ENCODE measurements at regions not wholly inside any gene's neighbourhood (a gene's known extent, or its start where the extent isn't known, plus 50 kb on each side); places are given as distances from the start of the nearest gene placed in this dataset.

DNA sequence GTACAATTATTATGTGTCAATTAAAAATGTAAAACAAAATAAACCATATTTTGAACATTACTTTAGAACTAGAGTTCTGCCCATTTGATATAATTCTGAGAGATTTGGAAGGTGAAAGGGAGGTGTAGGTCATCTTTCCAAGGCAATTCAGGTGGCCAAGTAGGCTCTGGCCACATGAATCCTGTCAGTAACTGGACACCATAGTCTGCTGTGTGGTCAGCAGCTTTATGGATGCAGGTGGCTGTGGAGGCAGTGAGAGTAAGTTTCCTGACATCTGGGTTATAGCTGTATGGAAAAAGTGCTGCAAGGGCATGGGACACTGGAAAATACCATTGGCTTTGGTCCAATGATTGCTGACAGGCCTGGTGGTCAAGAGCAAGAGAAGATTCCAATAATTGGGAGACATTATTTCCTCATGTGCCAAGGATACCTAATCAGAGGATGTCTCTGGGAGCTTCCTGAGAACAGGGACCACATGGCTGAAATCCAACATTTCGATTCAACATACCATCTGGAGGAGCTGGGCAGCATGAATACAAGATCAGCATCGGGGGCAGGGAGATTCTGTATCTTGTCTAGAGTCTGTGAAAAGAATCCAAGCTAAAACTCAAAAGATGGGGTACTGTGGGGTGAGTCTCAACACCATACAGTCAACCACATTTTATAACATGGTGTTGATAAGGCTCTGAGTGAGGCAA, 523.1 kb downstream of the MID1IP1 start:
- DNase-seq (ENCODE audit: low read depth in 2 of 2, low spot score in 1 of 2), result no peak

DNA sequence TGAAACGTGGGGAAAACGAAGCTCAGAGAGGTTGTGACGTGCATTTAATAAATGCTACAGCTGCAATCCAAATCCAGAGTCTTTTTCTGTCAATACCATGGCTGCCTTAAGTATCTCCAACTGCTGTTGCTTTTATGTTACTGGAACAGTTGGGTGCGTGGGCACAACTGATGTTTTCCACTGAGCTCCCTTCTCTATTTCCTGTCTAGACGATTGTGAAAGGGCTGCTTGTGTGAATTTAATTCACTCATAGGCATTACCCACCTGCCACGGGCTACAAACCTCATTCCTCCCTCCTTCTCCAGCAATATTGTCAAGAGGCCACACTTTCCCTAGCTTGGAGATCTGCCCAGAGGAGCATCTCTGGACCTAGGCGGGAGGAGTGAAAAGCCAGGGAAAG, 526.0 kb downstream of the MID1IP1 start:
- DNase-seq (ENCODE audit: low read depth in 2 of 2, low spot score in 1 of 2), result no peak

- no peak for DNase-seq (ENCODE audit: low read depth in 2 of 2, low spot score in 1 of 2)
Observed at GRCh38 chrX:39327705-39328104, 526.4 kb downstream of the MID1IP1 start.

- no peak for DNase-seq (ENCODE audit: low read depth in 2 of 2, low spot score in 1 of 2)
Observed at GRCh38 chrX:39328661-39329060, 527.4 kb downstream of the MID1IP1 start.

- DNase-seq (ENCODE audit: low read depth in 2 of 2, low spot score in 1 of 2), result no peak
Observed at GRCh38 chrX:39331082-39331704, 529.9 kb downstream of the MID1IP1 start.

- DNase-seq (ENCODE audit: low read depth in 2 of 2, low spot score in 1 of 2), result no peak
Observed at GRCh38 chrX:39333451-39333850, 532.2 kb downstream of the MID1IP1 start.

DNA sequence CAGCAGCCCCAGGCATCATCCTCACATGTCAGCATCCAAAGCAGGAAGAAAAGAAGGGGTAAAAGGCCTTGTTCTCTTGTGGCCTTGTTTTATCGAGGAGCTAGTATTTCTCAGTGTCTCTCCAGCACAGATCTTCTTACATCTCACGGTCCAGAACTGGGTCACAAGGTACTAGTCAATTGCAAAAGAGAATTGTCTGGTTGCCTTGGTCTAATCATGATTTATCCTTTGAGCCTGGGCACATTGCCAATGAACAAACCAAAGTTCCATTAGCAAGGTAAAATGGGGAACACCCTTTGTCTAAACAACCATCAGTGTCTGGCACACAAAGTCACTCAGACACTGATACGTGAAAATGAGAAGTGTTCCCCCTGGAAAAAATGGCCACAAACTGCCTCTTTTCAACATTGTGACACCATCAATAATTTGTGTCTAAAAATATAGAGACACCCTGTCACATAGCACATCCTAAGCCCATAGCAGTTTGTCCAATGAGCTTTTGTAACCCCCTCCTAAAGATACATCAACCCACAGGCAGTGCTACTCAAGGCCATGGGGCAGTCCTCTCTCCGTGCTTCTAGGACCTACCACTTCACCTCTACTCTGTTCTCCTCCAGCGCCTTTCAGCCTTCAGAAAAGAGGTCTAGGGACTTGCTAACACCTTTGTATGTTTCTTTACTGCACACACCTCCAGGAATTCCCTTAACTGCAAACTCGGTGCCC, 534.4 kb downstream of the MID1IP1 start:
- DNase-seq (ENCODE audit: low read depth in 2 of 2, low spot score in 1 of 2), result no peak

- no peak for DNase-seq (ENCODE audit: low read depth in 2 of 2, low spot score in 1 of 2)
Observed at GRCh38 chrX:39336671-39337311, 535.5 kb downstream of the MID1IP1 start.

- DNase-seq (ENCODE audit: low read depth in 2 of 2, low spot score in 1 of 2), result no peak
Observed at GRCh38 chrX:39337451-39337850, 536.2 kb downstream of the MID1IP1 start.

DNA sequence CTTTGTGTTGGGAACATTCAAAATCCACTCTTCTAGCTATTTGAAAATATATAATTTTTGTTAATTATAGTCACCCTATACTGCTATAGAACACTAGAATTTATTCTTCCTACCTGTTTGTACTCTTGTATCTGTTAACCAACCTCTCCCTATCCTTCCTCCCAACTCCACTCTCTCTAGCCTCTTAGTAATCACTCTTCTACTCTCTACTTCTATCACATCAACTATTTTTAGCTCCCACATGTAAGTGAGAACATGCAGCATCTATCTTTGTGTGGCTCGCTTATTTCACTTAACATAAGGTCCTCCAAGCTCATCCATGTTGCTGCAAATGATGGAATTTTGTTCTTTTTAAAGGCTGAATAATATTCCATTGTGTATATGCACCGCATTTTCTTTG, 537.3 kb downstream of the MID1IP1 start:
- no peak for DNase-seq (ENCODE audit: low read depth in 2 of 2, low spot score in 1 of 2)

- no peak for DNase-seq (ENCODE audit: low read depth in 2 of 2, low spot score in 1 of 2)
Observed at GRCh38 chrX:39356119-39356807, 555.0 kb downstream of the MID1IP1 start.

DNA sequence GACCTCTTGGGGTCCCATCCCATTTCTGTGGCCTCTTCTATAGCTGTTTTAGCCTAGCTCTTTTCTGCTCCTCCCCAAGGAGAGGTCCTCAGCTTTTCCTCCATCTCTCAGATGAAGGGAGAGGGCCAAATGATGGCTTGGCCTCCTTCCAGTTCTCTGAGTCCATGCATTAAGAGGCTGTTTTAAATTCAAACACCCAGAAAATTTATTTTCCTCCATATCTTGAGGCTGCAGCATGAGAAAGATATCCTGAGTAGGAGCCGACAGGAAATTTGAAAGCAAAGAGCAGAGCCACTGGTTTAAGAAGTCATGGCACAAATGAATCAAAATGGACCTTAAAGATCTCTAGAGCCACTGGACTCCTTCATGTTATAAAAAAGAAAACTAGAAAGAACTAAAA, 558.8 kb downstream of the MID1IP1 start:
- DNase-seq (ENCODE audit: low read depth in 2 of 2, low spot score in 1 of 2), result no peak

- no peak for DNase-seq (ENCODE audit: low read depth in 2 of 2, low spot score in 1 of 2)
Observed at GRCh38 chrX:39361736-39362135, 560.5 kb downstream of the MID1IP1 start.

GRCh38 chrX:39367416-39367815, 566.2 kb downstream of the MID1IP1 start:
- DNase-seq (ENCODE audit: low read depth in 2 of 2, low spot score in 1 of 2), result no peak

DNA sequence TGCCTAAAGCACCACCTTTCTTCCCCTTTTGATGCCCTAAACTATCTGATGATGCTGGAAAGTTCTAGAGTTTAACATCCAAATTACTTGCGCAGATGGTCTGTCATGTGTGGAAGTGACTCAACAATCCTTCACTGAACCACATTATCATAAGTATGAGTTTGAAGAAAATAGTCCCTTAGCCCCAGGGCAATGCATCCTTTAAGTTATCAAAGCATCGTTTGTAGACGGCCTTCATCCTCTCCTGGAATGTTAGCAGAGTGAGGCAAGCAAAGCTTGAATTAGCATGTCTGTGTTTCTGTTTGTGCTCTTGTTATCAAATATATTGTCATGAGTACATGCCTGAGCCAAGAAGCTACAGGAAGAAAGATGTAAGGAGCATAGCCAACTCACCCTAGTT, 570.9 kb downstream of the MID1IP1 start:
- no peak for DNase-seq (ENCODE audit: low read depth in 2 of 2, low spot score in 1 of 2)

GRCh38 chrX:39377157-39377556, 575.9 kb downstream of the MID1IP1 start:
- no peak for DNase-seq (ENCODE audit: low read depth in 2 of 2, low spot score in 1 of 2)

GRCh38 chrX:39377773-39378172, 576.5 kb downstream of the MID1IP1 start:
- no peak for DNase-seq (ENCODE audit: low read depth in 2 of 2, low spot score in 1 of 2)

DNA sequence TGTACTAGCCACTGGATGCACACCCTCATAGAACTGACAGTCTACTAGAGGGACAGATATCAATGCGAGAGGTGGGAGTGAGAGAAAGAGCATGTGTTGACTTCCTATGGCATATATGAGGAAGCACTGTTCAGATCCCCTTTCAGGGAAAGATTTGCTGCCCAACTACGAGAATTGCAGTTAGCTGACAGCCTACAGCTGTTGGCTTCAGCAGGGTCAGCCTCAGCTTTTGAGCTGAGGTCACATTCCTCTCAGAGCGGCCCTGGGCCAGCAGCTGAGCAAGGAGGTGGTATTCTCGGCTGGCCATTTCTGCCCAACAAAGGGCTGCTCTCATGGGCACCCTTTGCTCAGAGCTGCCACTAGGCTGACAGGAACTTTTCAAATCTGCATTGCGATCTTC, 580.2 kb downstream of the MID1IP1 start:
- no peak for DNase-seq (ENCODE audit: low read depth in 2 of 2, low spot score in 1 of 2)

GRCh38 chrX:39384996-39385395, 583.7 kb downstream of the MID1IP1 start:
- DNase-seq (ENCODE audit: low read depth in 2 of 2, low spot score in 1 of 2), result no peak

- no peak for DNase-seq (ENCODE audit: low read depth in 2 of 2, low spot score in 1 of 2)
Observed at GRCh38 chrX:39388730-39389129, 587.5 kb downstream of the MID1IP1 start.

- no peak for DNase-seq (ENCODE audit: low read depth in 2 of 2, low spot score in 1 of 2)
Observed at GRCh38 chrX:39396358-39396995, 595.2 kb downstream of the MID1IP1 start.
